Activated CD8-positive, alpha-beta memory T cell treated with anti-CD3 and anti-CD28 coated beads, Interleukin-2, amount 50 U/mL, for 1 hour (primary cell): ENCODE measurements at regions not wholly inside any gene's neighbourhood (a gene's known extent, or its start where the extent isn't known, plus 50 kb on each side); places are given as distances from the start of the nearest gene placed in this dataset.

Experiments used
- DNase-seq: peaks from one replicate; pipeline ENCODE4 v3.0.0-alpha.2; 2020; ENCODE audit errors: extremely low read depth

DNA sequence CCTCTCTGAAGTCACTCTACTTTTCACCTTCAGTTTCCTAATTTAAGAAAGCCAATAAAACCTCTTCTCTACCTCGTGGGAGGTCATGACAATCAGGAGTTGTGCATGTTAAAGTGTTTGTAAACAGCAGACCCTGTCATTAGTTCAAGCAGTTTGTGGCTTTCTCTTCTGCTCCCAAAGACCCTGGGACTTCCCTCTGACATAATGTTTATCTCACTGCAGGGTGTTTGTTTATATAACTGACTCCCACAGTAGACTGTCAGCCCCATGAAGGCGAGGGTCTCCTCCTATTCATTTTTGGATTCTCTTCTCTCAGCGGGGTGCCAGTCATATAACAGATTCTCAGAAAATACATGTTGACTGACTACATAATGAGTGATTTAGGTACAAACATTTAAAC lies 360.0 kb upstream of the ZNF462 start:
- DNase-seq = no peak

DNA sequence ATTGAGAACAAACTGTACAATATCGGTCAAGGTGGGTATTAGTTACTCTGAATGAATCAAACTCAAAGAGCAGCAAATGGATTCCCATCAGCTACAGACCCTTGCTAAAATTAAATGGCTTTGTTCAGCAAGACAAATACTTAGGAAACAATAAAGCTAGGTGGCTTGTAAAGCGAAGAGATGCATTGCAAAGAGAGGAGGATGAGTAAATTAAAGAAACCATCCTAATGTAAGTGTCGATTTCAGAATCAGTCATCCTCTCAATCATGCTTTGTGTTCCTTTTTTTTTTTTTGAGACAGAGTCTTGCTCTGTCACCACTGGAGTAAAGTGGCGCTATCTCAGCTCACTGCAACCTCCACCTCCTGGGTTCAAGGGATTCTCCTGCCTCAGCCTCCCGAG lies 359.2 kb upstream of the ZNF462 start:
- no peak for DNase-seq

DNA sequence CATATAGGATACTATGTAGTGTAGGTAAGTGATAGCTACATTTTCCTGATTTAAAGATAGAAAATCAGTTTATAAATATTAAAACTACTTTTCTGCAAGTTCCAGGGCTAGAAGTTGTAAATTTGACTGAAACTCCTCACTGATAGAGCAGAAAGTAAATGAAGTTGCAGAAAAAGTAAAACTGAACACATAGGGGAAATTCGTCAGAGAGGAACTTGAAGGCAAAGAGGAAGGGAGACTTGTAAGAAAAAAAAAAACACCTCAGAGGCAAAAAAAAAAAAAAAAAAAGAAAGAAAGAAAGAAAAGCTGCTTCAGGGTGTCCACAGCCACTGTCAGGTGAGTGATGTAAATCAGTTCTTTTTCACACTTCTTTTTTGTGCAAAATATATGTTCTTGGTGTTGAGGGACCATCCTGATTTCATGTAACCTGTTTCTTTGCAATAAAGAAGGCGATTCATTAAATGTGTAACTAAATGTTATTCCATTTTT lies 336.2 kb upstream of the ZNF462 start:
- no peak for DNase-seq

DNA sequence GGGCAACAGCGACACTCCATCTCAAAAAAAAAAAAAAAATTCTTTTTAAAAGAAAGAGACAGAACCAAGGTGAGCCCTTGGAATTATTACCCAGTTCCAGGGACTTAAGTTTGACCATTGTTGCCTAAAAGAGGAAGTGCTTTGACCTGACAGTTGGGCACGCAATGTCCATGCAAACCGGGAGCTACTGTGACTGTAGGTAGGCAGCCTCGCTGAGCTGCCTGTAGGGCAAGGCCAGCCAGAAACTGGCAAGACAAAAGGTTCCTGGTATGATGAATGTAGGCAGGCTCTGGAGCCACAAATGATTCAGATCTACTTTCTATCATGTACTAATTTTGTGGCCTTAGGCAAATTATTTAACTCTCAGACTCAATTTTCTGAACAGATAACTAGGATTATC lies 334.8 kb upstream of the ZNF462 start:
- DNase-seq = no peak

DNA sequence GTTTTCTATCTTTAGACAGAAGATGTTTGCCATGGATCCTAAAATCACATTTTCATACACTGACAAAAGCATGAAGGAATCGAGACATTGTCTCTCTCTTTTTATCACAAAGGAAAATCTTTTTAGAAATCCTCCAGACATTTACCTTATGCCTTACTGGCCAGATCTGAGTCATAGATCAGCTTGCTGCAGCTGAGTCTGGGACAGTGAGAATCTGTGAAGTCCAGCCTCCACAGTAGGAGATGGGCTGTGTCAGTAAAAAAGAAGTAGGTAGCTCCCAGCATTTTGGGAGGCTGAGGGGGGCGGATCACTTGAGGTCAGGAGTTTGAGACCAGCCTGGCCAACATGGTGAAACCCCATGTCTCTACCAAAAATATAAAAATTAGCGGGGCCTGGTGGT lies 333.4 kb upstream of the ZNF462 start:
- no peak for DNase-seq

DNA sequence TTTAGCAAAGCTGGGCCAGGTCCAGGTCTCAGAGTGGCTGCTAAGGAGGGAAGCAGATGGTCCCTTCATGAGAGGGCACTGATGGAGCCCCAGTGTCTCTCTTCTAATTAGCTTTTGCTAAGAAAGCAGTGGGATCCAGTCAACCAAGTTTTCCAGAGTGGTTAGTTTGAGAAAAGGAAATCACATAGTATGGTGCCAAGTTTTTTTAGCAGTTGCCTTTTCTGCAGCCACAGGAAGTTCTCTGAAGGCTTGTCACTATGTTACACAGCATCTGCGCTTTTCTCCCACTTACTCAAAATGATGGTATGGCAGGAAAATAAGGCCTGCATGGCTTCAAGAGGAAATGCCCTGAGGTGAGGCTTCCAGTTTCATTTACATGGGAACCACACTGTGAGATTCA lies 331.5 kb upstream of the ZNF462 start:
- DNase-seq = no peak

DNA sequence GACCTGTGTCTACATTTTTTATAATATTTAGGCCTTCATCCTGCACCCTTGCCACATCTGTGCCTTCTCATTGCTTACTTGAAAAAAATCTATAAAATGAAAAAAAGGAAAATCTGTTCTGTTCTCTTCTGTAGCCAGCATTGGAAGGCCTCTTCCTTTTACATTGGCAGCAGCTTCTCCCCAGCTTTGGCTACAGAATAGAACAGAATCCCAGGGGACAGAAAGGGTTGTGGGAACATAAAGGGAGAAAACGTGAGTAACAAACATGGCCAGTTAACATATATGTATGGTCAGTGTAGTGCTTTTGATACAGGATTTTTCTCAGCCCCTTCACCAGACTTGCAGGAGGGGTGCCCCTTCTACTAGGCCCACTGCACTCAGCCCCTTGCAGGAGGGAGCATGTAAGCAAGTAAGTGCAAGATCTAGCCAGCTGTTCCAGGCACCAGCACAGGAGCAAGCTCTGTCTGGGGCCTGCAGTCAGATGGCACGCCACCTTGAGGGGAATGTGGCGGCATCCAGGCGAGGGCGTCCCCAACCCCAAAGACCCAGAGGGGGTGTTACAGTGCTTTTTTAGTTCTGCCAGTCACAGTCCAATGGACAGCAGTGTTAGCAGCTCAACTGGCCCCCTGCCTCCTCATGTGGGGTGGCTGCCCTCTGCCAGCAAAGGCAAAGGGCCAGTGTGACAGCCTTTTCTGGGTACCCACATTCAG lies 330.5 kb upstream of the ZNF462 start:
- no peak for DNase-seq

DNA sequence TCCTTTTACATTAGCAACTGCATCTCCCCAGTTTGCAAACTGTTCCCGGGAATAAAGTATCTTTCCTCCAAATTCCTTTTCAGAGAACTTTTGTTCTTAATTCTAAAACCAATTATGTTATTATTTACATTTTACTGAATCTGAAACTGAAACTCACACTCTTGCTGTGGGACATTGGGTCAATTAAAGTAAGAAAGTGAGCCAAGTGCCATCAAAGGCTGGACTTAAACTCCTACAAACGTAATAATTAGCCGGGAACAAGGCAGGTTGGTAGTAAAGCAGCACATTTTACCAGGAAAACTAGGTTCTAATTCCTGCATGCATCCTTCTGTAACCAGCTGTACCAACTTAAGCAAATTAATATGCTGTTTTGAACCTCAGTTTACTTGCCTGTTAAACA lies 328.2 kb upstream of the ZNF462 start:
- DNase-seq = no peak

DNA sequence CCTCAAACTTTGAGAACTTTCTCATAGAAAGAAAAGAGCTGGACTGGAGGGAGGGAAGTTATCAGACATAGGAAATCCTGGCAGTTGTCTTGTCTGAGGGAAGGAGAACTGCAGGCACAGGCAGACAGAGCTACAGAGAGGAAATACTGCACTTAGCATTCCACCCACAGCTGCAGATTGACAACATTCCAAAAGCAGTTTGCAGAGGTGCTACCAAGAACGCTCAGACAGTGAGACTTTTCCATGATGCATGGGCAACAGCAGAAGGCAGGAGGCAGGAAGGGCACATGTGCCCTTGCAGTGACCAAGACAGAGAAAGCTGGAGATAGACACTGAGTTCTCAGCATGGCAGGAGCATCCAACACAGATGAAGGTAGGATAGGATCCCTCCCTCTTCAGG lies 327.5 kb upstream of the ZNF462 start:
- no peak for DNase-seq

DNA sequence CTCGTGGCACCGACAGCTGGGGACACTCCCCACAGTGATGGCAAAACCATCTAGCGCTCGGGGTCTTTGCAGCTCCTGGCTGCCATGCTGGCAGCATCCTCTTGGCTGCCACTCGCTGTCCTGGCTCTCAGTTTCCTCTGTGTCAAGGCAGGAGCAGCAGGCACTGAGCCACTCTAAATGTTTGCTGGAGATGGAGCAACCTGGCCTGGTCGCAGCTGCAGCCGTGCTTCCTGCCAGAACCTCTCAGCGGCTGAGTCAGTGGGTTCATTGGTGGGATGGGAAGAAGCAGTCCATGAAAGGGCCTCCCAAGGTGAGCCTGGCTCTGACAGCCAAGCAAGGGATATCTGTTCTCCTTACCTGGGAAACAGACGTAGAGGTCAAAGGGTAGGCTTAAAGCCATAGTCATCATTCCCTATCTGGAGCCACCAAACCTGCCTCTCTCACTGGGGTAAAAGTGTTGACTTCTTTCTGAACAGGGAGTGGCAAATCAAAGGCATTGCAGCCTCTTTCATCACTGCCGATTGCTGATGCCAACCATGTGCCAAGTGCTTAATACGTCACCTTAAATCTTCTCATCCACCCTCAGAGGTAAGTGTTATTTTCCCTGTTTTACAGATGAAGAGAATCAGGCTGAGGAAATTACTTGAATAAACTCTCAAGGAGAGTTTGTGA lies 304.8 kb upstream of the ZNF462 start:
- DNase-seq = no peak

DNA sequence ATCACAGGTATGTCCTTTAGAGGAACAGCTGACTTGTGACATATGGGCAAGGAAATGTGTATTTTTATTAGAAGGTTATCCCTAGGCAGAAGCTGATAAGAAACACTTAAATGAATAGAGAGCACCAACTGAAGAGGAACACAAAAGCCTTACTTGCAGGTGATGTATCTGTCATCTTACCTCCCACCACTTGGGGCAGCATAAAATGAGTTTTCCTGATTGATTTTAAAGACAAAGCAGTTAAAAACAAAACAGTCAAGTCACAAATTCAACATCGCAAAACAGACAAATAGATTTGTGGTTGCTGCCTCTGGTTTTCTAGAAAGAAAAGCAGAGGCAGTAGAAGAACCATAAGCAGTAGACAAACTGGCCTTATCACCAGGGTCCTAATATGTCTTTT lies 302.4 kb upstream of the ZNF462 start:
- no peak for DNase-seq

DNA sequence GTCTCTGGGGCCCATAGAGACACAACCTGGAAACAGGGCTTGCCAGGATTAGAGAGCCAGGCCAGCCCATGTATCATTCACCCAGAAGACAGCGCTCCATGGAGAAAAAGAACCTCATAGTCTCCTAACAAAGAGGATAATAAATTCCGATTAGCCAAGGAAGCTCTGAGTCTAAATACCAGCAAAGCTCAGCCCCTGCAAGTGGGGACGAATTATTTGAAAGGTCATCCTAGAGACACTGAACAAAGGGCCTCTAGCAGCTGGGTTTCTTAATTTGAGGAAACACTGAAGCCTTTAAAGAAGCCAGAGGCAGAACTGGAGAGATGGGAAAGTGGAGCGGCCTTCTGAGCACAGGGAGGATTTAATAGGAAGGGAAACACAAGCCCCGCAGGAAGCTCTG lies 287.1 kb upstream of the ZNF462 start:
- no peak for DNase-seq

DNA sequence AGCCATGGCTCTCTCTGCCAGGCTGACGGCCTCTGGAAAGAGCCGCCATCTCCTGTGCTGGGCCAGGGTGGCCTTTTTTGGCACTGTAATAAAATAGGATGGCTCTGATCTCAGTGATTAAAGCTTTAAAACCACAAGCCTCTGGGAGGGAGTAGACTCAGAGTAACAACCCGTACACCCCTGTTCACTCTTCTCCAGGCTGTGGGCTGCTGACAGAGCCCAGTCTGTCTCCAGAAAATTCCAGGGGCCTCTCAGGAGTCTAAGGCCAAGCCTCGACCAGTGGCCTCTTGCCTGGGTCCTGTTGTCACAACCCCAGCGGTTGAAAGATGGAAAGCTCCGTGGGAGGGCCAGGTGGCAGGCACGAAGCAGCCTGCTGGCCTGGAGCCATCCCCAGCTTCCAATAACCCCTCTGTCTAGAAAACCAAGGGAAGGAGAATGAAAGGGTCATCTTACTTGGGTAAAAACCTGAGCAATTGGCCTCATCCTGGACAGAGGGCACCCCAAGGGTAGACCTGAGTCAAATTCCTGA lies 286.7 kb upstream of the ZNF462 start:
- no peak for DNase-seq

DNA sequence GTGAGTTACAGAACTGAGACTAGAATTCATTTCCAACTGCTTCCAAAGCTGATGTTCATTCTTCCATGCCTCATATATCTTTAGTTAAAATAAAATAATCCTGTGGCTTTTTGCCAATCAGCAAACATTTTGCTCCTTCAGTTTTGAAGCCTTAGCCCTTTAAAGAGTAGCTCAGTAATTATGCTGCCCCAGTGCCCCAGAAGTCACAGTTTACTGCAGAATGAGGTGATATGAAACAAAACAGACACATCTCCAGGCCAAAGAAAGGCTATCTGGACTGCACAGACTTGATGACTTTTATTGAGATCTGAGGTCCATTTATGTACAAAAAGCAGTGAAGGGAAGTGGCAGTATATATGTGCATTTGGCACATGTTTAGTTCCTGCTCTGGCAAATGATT lies 285.8 kb upstream of the ZNF462 start:
- DNase-seq = no peak

DNA sequence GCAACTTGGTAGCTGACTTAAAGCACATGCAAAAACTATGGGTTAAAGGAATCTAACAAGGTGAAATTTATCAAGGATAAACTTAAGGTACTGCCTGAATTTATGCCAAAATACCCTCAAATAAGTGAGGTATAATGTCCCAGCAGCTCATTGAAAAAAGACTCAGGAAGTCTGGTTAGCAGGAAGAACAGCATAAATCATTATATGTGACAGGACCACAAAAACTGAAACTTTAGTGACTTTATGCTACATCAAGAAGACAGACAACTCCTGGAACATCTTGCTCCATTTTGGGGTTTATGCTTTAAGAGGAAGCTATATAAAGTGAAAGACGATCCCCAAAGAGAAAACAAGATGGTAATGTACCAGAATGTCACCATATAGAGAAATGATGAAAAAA lies 282.4 kb upstream of the ZNF462 start:
- no peak for DNase-seq

DNA sequence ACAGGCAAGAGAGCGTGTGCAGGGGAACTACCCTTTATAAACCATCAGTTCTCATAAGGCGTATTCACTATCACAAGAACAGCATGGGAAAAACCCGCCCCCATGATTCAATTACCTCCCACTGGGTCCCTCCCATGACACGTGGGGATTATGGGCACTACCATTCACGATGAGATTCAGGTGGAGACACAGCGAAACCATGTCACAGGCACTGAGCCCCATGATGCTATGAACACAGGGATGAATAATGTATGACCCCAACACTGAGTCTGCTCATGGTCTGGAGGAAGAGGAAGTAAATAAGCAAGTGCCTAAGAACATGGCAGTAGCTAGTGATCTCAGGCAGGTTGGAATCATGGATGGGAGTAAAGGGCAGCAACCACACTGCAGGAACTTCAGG lies 281.0 kb upstream of the ZNF462 start:
- no peak for DNase-seq

DNA sequence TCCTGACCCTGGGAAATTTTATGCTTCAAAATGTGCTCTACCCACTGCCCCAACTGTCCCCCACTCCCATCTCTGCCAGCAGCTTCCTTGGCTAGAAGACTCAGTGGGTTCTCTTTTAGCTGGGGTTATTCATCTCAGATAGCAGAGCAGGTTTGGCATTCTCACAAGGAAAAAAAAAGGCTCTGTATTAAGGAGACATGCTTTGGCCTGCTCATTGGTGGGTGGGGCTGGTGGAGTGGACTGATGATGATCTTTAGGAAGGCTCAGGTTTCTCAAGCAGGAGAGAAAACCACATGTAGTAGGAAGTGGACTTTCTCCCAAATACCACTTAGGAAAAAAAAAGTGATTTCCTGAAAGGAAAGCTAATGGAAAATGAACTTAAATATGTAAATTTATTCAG lies 279.2 kb upstream of the ZNF462 start:
- DNase-seq = no peak

DNA sequence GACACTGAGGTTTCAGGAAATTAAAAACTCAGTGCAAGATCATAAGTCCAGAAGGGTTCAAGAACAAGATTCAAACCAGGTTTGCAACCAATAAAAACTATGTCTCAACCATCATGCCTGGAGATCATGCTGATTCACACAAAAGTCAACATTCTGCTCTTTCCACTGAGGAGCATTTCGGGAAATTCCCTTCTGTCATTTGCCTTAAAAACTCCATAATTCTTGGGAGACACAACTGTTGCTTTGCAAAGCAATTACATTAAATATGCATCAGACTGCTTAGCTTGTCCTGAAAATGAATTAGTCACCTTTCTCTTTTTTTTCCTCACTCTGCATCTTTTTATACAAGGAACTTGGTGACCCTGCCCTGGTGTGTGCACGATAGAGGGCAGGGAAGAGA lies 275.9 kb upstream of the ZNF462 start:
- DNase-seq = no peak

DNA sequence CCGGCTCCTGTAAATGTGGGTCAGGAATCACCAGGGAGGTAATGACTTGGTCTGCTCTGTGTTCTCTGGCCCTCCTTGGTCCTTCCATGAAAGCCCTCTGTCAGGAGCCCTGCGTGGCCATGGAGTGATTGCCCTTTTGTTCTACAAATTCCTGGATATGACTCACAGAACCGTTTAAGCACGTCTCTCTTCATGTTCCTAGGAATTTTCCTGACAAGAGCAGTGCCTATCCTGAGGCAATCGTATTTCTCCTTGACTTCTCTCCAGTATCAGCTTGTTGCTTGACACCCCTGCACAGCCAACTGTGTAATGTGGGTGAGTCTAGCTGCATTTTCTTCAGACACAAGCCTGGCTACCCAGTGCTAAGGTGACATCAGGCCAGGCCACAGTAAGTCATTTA lies 274.3 kb upstream of the ZNF462 start:
- DNase-seq = no peak

DNA sequence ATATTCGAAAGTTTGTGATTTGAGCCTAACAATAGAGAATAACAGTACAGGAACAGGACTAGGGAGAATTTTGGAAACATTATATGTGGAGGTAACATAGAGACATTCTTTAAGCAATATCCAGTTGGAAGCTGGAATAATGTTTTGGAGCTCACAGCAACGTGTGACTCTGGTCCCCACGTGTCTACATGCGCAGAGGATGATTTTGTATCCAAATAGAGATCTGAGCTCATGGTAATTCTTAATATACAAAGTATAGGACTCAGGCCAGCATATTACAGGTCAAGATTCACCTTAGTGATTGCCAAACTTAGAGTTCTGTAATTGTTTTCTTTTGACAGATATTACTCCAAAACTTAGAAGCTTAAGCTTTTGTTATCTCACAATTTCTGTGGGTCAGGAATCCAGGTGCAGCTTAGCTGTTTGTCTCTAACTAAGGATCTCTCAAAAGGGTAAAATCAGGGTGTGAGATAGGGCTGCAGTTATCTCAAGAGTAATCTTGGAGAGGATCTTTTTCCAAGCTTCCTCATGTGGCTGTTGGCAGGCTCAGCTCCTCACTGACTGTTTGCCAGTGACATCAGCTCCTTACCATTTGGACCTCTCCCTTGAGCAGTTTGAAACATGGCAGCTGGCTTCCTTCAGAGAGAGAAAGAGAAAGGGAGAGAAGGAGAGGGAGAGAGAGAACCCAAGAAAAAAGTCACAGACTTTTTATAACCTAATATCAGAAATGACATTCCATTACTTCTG lies 272.0 kb upstream of the ZNF462 start:
- DNase-seq = no peak

DNA sequence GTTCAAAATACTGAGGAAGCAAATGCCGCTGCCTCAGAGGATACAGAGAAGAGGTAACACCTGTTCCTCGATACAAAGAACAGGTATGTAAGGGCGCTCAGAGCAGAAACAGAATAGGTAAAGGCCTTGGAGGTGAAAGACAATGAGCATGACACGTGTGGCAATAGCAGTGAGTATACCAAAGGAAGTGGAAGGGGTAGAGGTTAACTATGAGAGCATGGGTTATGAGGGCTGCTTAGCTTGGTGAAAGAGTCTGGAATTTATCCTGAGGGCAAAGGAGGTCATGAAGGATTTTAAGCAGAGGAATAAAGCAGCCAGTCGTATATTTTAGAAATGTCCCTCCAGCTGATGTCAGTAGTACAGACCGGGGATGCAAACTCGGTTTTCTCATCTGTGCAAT lies 269.8 kb upstream of the ZNF462 start:
- no peak for DNase-seq

DNA sequence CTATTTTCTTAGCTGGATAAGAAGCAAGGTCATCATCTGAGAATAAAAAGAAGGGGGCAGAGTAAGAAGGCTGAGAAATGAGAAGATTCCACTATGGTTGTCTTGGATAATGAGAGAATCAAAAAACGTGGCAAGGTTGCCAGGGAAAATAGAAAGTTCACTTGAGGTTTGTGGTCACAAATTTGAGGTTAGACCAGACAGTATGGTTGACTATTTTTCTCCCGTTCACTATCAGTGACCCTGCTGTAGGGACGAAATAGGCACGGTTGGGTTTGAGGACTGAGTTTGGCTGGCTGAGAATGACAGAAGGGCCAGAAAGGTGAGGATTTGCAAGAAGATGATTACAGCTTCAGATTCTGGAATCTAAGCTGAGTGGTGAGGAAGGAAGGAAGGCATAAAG lies 266.0 kb upstream of the ZNF462 start:
- no peak for DNase-seq
